ENCODE measurements at regions not wholly inside any gene's neighbourhood (a gene's known extent, or its start where the extent isn't known, plus 50 kb on each side); places are given as distances from the start of the nearest gene placed in this dataset.

DNA sequence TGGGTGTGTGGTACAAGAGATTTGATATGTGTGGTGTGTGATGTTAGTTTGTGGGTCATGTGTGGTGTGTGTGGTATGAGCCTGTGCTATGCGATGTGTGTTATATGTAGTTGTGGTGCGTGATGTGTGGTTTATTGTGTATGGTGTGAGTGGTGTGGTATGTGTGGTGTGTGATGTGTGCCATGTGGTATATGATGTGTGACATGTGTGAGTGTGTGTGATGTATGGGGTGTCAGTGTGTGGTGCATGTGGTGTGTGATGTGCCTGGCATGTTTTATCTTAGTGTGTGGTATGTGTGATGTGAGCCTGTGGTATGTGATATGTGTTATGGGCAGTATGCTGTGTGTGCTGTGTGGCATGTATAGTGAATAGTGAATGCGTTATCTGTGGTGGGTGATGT lies 273.0 kb upstream of the IRX1 start:
- TF ChIP-seq POLR2AphosphoS5 (IDR thresholded peaks at IDR 0.05), result no peak
- TF ChIP-seq, protein P1, sequence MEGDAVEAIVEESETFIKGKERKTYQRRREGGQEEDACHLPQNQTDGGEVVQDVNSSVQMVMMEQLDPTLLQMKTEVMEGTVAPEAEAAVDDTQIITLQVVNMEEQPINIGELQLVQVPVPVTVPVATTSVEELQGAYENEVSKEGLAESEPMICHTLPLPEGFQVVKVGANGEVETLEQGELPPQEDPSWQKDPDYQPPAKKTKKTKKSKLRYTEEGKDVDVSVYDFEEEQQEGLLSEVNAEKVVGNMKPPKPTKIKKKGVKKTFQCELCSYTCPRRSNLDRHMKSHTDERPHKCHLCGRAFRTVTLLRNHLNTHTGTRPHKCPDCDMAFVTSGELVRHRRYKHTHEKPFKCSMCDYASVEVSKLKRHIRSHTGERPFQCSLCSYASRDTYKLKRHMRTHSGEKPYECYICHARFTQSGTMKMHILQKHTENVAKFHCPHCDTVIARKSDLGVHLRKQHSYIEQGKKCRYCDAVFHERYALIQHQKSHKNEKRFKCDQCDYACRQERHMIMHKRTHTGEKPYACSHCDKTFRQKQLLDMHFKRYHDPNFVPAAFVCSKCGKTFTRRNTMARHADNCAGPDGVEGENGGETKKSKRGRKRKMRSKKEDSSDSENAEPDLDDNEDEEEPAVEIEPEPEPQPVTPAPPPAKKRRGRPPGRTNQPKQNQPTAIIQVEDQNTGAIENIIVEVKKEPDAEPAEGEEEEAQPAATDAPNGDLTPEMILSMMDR (IDR thresholded peaks at IDR 0.05), result no peak
- TF ChIP-seq POLR2A (IDR thresholded peaks at IDR 0.05), result no peak
